H1 (cell line): ENCODE measurements at regions not wholly inside any gene's neighbourhood (a gene's known extent, or its start where the extent isn't known, plus 50 kb on each side); places are given as distances from the start of the nearest gene placed in this dataset.

Experiments used
- CTCF ChIA-PET: fragments of 300-600 bp; sonication (Branson Sonifier 250); formaldehyde crosslinking; loops from one replicate; lab custom pipeline; 2021; ENCODE audit not compliant: partially characterized antibody; lab: Charles Lee
- POLR2A ChIA-PET: fragments of 300-600 bp; sonication (Branson Sonifier 250); formaldehyde crosslinking; loops from one replicate; lab custom pipeline; 2021; ENCODE audit warnings: inconsistent platforms; ENCODE audit not compliant: partially characterized antibody; lab: Charles Lee
- DNase-seq, 2 experiments: peaks; one replicate each; pipeline versions ENCODE4 v3.0.0 to v3.0.0-alpha.2; 2010 to 2022; ENCODE audit warnings: low spot score in 2 of 2, low read depth in 1 of 2, mixed read lengths in 1 of 2
- FAIRE-seq: peaks from 2 replicates; lab custom pipeline; 2011; peaks lifted over from hg19 to GRCh38; lab: Jason Lieb, UNC
- H2AFZ ChIP-seq: 2 replicates; pipeline ENCODE4 v1.8.1; 2012; ENCODE audit warnings: low read length, inconsistent platforms
- H2AK5ac ChIP-seq: 2 replicates; pipeline ENCODE4 v1.6.1; 2013; ENCODE audit warnings: low read depth, low read length
- H2BK120ac ChIP-seq: replicated peaks from 2 replicates; pipeline ENCODE3; 2013; ENCODE audit warnings: low read depth, low read length, inconsistent platforms
- H2BK12ac ChIP-seq: 2 replicates; pipeline ENCODE4 v1.6.1; 2013; ENCODE audit warnings: low read depth, low read length
- H2BK15ac ChIP-seq: 2 replicates; pipeline ENCODE4 v1.6.1; 2013; ENCODE audit warnings: low read length
- H2BK20ac ChIP-seq: 2 replicates; pipeline ENCODE4 v1.6.1; 2013; ENCODE audit warnings: low read length
- H2BK5ac ChIP-seq: 2 replicates; pipeline ENCODE4 v1.6.1; 2013; ENCODE audit warnings: low read depth, low read length
- H3K14ac ChIP-seq: 2 replicates; pipeline ENCODE4 v1.6.1; 2013; ENCODE audit warnings: inconsistent platforms; ENCODE audit not compliant: insufficient read length
- H3K18ac ChIP-seq: 2 replicates; pipeline ENCODE4 v1.6.1; 2013; ENCODE audit warnings: low read length; ENCODE audit errors: extremely low read depth
- H3K23ac ChIP-seq: 2 replicates; pipeline ENCODE4 v1.6.1; 2013; ENCODE audit warnings: inconsistent platforms; ENCODE audit not compliant: insufficient read length
- H3K23me2 ChIP-seq: 2 replicates; pipeline ENCODE4 v1.6.1; 2013; ENCODE audit warnings: low read depth, low read length
- H3K27ac ChIP-seq: 2 replicates; pipeline ENCODE4 v1.6.1; 2011; ENCODE audit warnings: low read depth, low read length, inconsistent platforms
- H3K27me3 ChIP-seq, 4 experiments: replicated peaks in 1 of 4; 1 replicate in 1 of 4; 2 replicates in 3 of 4; pipeline versions ENCODE4 v1.6.1 to v1.8.1; 2011 to 2013; ENCODE audit warnings: low read length in 3 of 4, mild to moderate bottlenecking in 3 of 4, inconsistent platforms in 2 of 4, mixed read lengths in 2 of 4, moderate library complexity in 1 of 4; ENCODE audit not compliant: control insufficient read depth in 3 of 4, insufficient read depth in 3 of 4; ENCODE audit errors: extremely low read depth in 1 of 4
- H3K36me3 ChIP-seq, 4 experiments: 2 replicates each; pipeline versions ENCODE4 v1.6.1 to v1.8.1; 2011 to 2013; ENCODE audit warnings: mild to moderate bottlenecking in 4 of 4, low read length in 3 of 4, moderate library complexity in 2 of 4, control low read depth in 1 of 4, inconsistent platforms in 1 of 4; ENCODE audit not compliant: insufficient read depth in 4 of 4, control insufficient read depth in 2 of 4
- H3K4ac ChIP-seq: replicated peaks from 2 replicates; pipeline ENCODE3; 2013; ENCODE audit warnings: low read length, low read depth, mixed read lengths, inconsistent platforms; ENCODE audit not compliant: insufficient read length
- H3K4me1 ChIP-seq, 4 experiments: replicated peaks in 1 of 4; 1 replicate in 1 of 4; 2 replicates in 3 of 4; pipeline versions ENCODE4 v1.6.1 to v1.8.1; 2011 to 2013; ENCODE audit warnings: low read length in 3 of 4, inconsistent platforms in 2 of 4, mixed read lengths in 1 of 4; ENCODE audit not compliant: insufficient read depth in 4 of 4, control insufficient read depth in 3 of 4
- H3K4me2 ChIP-seq, 2 experiments: 2 replicates each; pipeline versions ENCODE4 v1.6.1 to v1.8.1; 2011 to 2013; ENCODE audit warnings: low read depth in 2 of 2, low read length in 2 of 2, control low read depth in 1 of 2, inconsistent platforms in 1 of 2, mild to moderate bottlenecking in 1 of 2; ENCODE audit not compliant: insufficient read depth in 1 of 2
- H3K4me3 ChIP-seq, 4 experiments: fragments of 200-600, 300-600 bp in 1 of 4; sonication (generic), shearing (Covaris generic), sonication (Bioruptor Twin) in 1 of 4; 2 replicates each; pipeline versions ENCODE4 v1.5.1 to v1.8.1; 2011 to 2016; ENCODE audit warnings: low read length in 4 of 4, low read depth in 3 of 4, control low read depth in 2 of 4, inconsistent platforms in 2 of 4, mild to moderate bottlenecking in 2 of 4, mixed read lengths in 1 of 4, moderate library complexity in 1 of 4; ENCODE audit not compliant: insufficient read depth in 2 of 4; ENCODE audit errors: extremely low read depth in 1 of 4
- H3K56ac ChIP-seq: replicated peaks from 2 replicates; pipeline ENCODE3; 2013; ENCODE audit warnings: low read depth, mild to moderate bottlenecking, mixed read lengths, low read length, inconsistent platforms; ENCODE audit not compliant: insufficient read length
- H3K79me1 ChIP-seq: 2 replicates; pipeline ENCODE4 v1.6.1; 2013; ENCODE audit warnings: low read depth, low read length, control low read depth
- H3K79me2 ChIP-seq, 2 experiments: 2 replicates each; pipeline versions ENCODE4 v1.6.1 to v1.8.1; 2012 to 2013; ENCODE audit warnings: low read length in 2 of 2, mild to moderate bottlenecking in 2 of 2, inconsistent platforms in 1 of 2; ENCODE audit not compliant: insufficient read depth in 2 of 2, control insufficient read depth in 1 of 2
- H3K9ac ChIP-seq, 4 experiments: replicated peaks in 1 of 4; 1 replicate in 1 of 4; 2 replicates in 3 of 4; pipeline versions ENCODE4 v1.6.1 to v1.8.1; 2011 to 2013; ENCODE audit warnings: low read depth in 3 of 4, low read length in 3 of 4, control low read depth in 2 of 4, mild to moderate bottlenecking in 2 of 4, moderate library complexity in 2 of 4, inconsistent platforms in 1 of 4; ENCODE audit errors: extremely low read depth in 1 of 4
- H3K9me3 ChIP-seq, 2 experiments: 2 replicates each; pipeline versions ENCODE4 v1.6.1 to v1.8.1; 2012 to 2013; ENCODE audit warnings: mild to moderate bottlenecking in 2 of 2, moderate library complexity in 2 of 2, control low read depth in 1 of 2, inconsistent platforms in 1 of 2, low read depth in 1 of 2, low read length in 1 of 2, mixed read lengths in 1 of 2; ENCODE audit not compliant: insufficient read depth in 2 of 2
- H4K20me1 ChIP-seq, 2 experiments: replicated peaks in 1 of 2; 2 replicates each; pipeline versions ENCODE3 to v1.8.1; 2011 to 2013; ENCODE audit warnings: inconsistent platforms in 2 of 2, low read length in 2 of 2, mild to moderate bottlenecking in 1 of 2; ENCODE audit not compliant: insufficient read depth in 2 of 2, control insufficient read depth in 1 of 2
- H4K5ac ChIP-seq: 2 replicates; pipeline ENCODE4 v1.6.1; 2013; ENCODE audit warnings: low read length, low read depth, mixed read lengths, inconsistent platforms; ENCODE audit not compliant: insufficient read length
- H4K8ac ChIP-seq: 2 replicates; pipeline ENCODE4 v1.8.0; 2013; ENCODE audit warnings: mild to moderate bottlenecking, moderate library complexity, low read length, inconsistent platforms; ENCODE audit not compliant: insufficient read depth; ENCODE audit errors: extremely low read depth
- H4K91ac ChIP-seq: replicated peaks from 2 replicates; pipeline ENCODE3; 2013; ENCODE audit warnings: low read length, mixed read lengths, inconsistent platforms; ENCODE audit not compliant: insufficient read length
- ASH2L ChIP-seq: fragments of 200-600, 300-600 bp; sonication (generic); IDR thresholded peaks from one replicate; pipeline ENCODE4 v1.7.1; 2017; ENCODE audit warnings: low read length
- CHD2 ChIP-seq: IDR thresholded peaks from 2 replicates; pipeline ENCODE4 v1.6.1; 2012; ENCODE audit warnings: low read length, improper control_type of control experiment
- HDAC2 ChIP-seq, 2 experiments: fragments of 300-600 bp in 1 of 2; sonication (generic) in 1 of 2; IDR thresholded peaks; 2 replicates each; pipeline ENCODE4 v1.6.1; 2011 to 2012; ENCODE audit warnings: low read depth in 2 of 2, low read length in 2 of 2, mild to moderate bottlenecking in 2 of 2, moderate library complexity in 2 of 2, borderline replicate concordance in 1 of 2, inconsistent platforms in 1 of 2
- SIN3A ChIP-seq, 2 experiments: IDR thresholded peaks in 1 of 2; conservative IDR thresholded peaks in 1 of 2; 2 replicates each; pipeline ENCODE4 v1.6.1; 2011 to 2012; ENCODE audit warnings: low read length in 2 of 2, improper control_type of control experiment in 1 of 2, low read depth in 1 of 2, mild to moderate bottlenecking in 1 of 2
- SRF ChIP-seq: IDR thresholded peaks from 2 replicates; pipeline ENCODE4 v1.6.1; 2011; ENCODE audit warnings: mild to moderate bottlenecking, low read depth, low read length, moderate library complexity
- TF ChIP-seq, protein P1 (sequence below), 3 experiments: IDR thresholded peaks; 1 replicate in 2 of 3; 2 replicates in 1 of 3; pipeline versions ENCODE4 v1.5.1 to v1.6.1; 2011; ENCODE audit warnings: low read length in 3 of 3, mild to moderate bottlenecking in 3 of 3, inconsistent platforms in 2 of 3, low read depth in 1 of 3, moderate library complexity in 1 of 3; ENCODE audit not compliant: insufficient read depth in 1 of 3; ENCODE audit errors: control extremely low read depth in 1 of 3

- no peak overlapping the region for H3K4me2 ChIP-seq
- H3K14ac ChIP-seq: no peak overlapping the region
- H2BK5ac ChIP-seq: no peak overlapping the region
- no peak overlapping the region for H3K56ac ChIP-seq
- H4K8ac ChIP-seq: no peak overlapping the region
- no peak overlapping the region for H3K18ac ChIP-seq
- H3K4ac ChIP-seq: no peak overlapping the region
- H3K23me2 ChIP-seq: no peaks in the 10 kb centered on the region
- no peak overlapping the region for H3K23ac ChIP-seq
- H2BK12ac ChIP-seq: no peak overlapping the region
- H3K79me1 ChIP-seq: no peaks in the 10 kb centered on the region
- H3K79me2 ChIP-seq: no peaks in the 10 kb centered on the region
- peaks cover 0 to 3% (median 0%) of the 10 kb centered on the region in 4 experiments; a peak in 1 of 7 replicates for H3K4me1 ChIP-seq
- H3K9ac ChIP-seq: no peak overlapping the region
- no peak overlapping the region for H3K4me3 ChIP-seq
- no peak overlapping the region for H4K91ac ChIP-seq
- H4K5ac ChIP-seq: no peak overlapping the region
- H4K20me1 ChIP-seq: no peaks in the 10 kb centered on the region
- FAIRE-seq: no peak
- no peak overlapping the region for H2AK5ac ChIP-seq
- H2AFZ ChIP-seq: no peak overlapping the region
- no peaks in the 10 kb centered on the region for H3K9me3 ChIP-seq
- no peak overlapping the region for H2BK15ac ChIP-seq
- H2BK20ac ChIP-seq: no peak overlapping the region
- DNase-seq: no peak
- no peaks in the 10 kb centered on the region for H3K36me3 ChIP-seq
- H2BK120ac ChIP-seq: no peak overlapping the region
- no peaks in the 10 kb centered on the region for H3K27me3 ChIP-seq
- TF ChIP-seq, protein P1, sequence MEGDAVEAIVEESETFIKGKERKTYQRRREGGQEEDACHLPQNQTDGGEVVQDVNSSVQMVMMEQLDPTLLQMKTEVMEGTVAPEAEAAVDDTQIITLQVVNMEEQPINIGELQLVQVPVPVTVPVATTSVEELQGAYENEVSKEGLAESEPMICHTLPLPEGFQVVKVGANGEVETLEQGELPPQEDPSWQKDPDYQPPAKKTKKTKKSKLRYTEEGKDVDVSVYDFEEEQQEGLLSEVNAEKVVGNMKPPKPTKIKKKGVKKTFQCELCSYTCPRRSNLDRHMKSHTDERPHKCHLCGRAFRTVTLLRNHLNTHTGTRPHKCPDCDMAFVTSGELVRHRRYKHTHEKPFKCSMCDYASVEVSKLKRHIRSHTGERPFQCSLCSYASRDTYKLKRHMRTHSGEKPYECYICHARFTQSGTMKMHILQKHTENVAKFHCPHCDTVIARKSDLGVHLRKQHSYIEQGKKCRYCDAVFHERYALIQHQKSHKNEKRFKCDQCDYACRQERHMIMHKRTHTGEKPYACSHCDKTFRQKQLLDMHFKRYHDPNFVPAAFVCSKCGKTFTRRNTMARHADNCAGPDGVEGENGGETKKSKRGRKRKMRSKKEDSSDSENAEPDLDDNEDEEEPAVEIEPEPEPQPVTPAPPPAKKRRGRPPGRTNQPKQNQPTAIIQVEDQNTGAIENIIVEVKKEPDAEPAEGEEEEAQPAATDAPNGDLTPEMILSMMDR (IDR thresholded peaks at IDR 0.05; ENCODE audit: control extremely low read depth in 1 of 3, insufficient read depth in 1 of 3, low read depth in 1 of 3, low read length in 3 of 3): no peak
- TF ChIP-seq SIN3A (conservative IDR thresholded peaks at IDR 0.05 in 1 of 2, IDR thresholded peaks at IDR 0.05 in 1 of 2; ENCODE audit: low read depth in 1 of 2, low read length in 2 of 2) (no peak), SRF (no peak), CHD2 (no peak), HDAC2 (IDR thresholded peaks at IDR 0.05; ENCODE audit: borderline replicate concordance in 1 of 2, low read depth in 2 of 2, low read length in 2 of 2) (no peak), ASH2L (no peak)
- CTCF ChIA-PET: interaction anchor here (0.6 to 1.4 kb wide), 3 partner anchors 9 to 1784 kb away, joined by 3 to 4 read pairs (median 4); no protein-coding TSS in a partner anchor
- POLR2A ChIA-PET: no interaction called here
- H3K27ac ChIP-seq: no peak overlapping the region
Observed at GRCh38 chr10:84957427-84957826, 629.0 kb downstream of the CCSER2 start.
